Endodermal cell (in vitro differentiated cells): ENCODE measurements at regions not wholly inside any gene's neighbourhood (a gene's known extent, or its start where the extent isn't known, plus 50 kb on each side); places are given as distances from the start of the nearest gene placed in this dataset.

ENCODE experiments used
- DNase-seq: peaks from one replicate; pipeline ENCODE4 v3.0.0-alpha.2; 2017
- H3K27ac ChIP-seq: 2 replicates; pipeline ENCODE4 v1.5.1; 2013; ENCODE audit warnings: mild to moderate bottlenecking, low read depth, low read length, moderate library complexity
- H3K27me3 ChIP-seq: 2 replicates; pipeline ENCODE4 v1.6.1; 2013; ENCODE audit warnings: mild to moderate bottlenecking, low read length, moderate library complexity; ENCODE audit not compliant: insufficient read depth, control insufficient read depth, poor library complexity, severe bottlenecking
- H3K36me3 ChIP-seq: 2 replicates; pipeline ENCODE4 v1.7.0; 2013; ENCODE audit warnings: mild to moderate bottlenecking, low read length, moderate library complexity; ENCODE audit not compliant: control insufficient read depth, insufficient read depth
- H3K4me1 ChIP-seq: one replicate; pipeline ENCODE4 v1.7.0; 2013; ENCODE audit warnings: low read length; ENCODE audit not compliant: control insufficient read depth, insufficient read depth
- H3K4me3 ChIP-seq: 2 replicates; pipeline ENCODE4 v1.5.1; 2013; ENCODE audit warnings: mild to moderate bottlenecking, low read length, moderate library complexity
- H3K9ac ChIP-seq: 2 replicates; pipeline ENCODE4 v1.6.1; 2013; ENCODE audit warnings: mild to moderate bottlenecking, low read length, moderate library complexity; ENCODE audit not compliant: poor library complexity, severe bottlenecking; ENCODE audit errors: extremely low read depth
- H3K9me3 ChIP-seq: 2 replicates; pipeline ENCODE4 v1.6.1; 2013; ENCODE audit warnings: mild to moderate bottlenecking, low read length, moderate library complexity; ENCODE audit not compliant: control insufficient read depth
- H3K27ac Mint-ChIP-seq: 2 replicates; pipeline ENCODE4 v1.8.0; 2020; ENCODE audit warnings: mixed read lengths
- H3K27me3 Mint-ChIP-seq: 2 replicates; pipeline ENCODE4 v1.8.0; 2021; ENCODE audit warnings: mild to moderate bottlenecking, mixed read lengths; ENCODE audit not compliant: insufficient read depth
- H3K36me3 Mint-ChIP-seq: 2 replicates; pipeline ENCODE4 v1.8.0; 2020; ENCODE audit warnings: low read depth, mixed read lengths
- H3K4me1 Mint-ChIP-seq: 2 replicates; pipeline ENCODE4 v1.8.0; 2020; ENCODE audit warnings: mixed read lengths
- H3K4me3 Mint-ChIP-seq: 2 replicates; pipeline ENCODE4 v1.8.0; 2020; ENCODE audit warnings: mild to moderate bottlenecking, moderate library complexity, mixed read lengths
- H3K9me3 Mint-ChIP-seq: 2 replicates; pipeline ENCODE4 v1.8.0; 2020; ENCODE audit warnings: mild to moderate bottlenecking, mixed read lengths
- WGBS, 2 experiments: methylation state at CpG; one replicate each; pipeline versions ENCODE4 v1.1.5 to v1.1.7; 2013; ENCODE audit warnings: missing lambda C conversion rate in 2 of 2, mixed read lengths in 1 of 2; ENCODE audit not compliant: insufficient coverage in 1 of 2, insufficient read length in 1 of 2; 5-methylcytosine and 5-hydroxymethylcytosine counted together
- TF ChIP-seq, protein P1 (sequence below): fragments of 200-600 bp; sonication (generic); conservative IDR thresholded peaks from 2 replicates; pipeline ENCODE4 v1.5.0; 2021; ENCODE audit warnings: antibody characterized with exemption, mild to moderate bottlenecking

DNA sequence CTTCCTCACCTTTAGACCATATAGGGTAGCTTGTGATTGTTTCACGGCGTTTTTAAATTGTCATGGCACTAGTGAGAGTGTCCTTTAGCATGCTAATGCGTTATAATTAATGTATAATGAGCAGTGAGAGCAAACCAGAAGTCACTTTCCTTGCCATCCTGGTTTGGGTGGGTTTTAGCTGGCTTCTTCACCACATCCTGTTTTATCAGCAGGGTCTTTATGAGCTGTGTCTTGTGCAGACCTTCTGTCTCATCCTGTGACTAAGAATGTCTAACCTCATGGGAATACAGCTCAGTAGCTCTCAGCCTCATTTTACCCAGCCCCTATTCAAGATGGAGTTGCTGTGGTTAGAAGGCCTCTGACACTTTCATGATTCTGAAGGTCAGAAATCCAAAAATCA lies 370.9 kb upstream of the RBFOX1 start:
- H3K27me3 Mint-ChIP-seq: peaks cover 36% of the 10 kb centered on the region
- no peak overlapping the region for H3K4me3 ChIP-seq
- TF ChIP-seq, protein P1, sequence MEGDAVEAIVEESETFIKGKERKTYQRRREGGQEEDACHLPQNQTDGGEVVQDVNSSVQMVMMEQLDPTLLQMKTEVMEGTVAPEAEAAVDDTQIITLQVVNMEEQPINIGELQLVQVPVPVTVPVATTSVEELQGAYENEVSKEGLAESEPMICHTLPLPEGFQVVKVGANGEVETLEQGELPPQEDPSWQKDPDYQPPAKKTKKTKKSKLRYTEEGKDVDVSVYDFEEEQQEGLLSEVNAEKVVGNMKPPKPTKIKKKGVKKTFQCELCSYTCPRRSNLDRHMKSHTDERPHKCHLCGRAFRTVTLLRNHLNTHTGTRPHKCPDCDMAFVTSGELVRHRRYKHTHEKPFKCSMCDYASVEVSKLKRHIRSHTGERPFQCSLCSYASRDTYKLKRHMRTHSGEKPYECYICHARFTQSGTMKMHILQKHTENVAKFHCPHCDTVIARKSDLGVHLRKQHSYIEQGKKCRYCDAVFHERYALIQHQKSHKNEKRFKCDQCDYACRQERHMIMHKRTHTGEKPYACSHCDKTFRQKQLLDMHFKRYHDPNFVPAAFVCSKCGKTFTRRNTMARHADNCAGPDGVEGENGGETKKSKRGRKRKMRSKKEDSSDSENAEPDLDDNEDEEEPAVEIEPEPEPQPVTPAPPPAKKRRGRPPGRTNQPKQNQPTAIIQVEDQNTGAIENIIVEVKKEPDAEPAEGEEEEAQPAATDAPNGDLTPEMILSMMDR: no peak
- no peak overlapping the region for H3K27ac ChIP-seq
- no peak overlapping the region for H3K27ac Mint-ChIP-seq
- no peak overlapping the region for H3K4me3 Mint-ChIP-seq
- no peaks in the 10 kb centered on the region for H3K36me3 Mint-ChIP-seq
- no peaks in the 10 kb centered on the region for H3K36me3 ChIP-seq
- WGBS, 2 experiments: 91% methylated on average over 3 of the region's 3 CpGs; no CpG with 5 or more reads in 1 of the 2 experiments
- no peaks in the 10 kb centered on the region for H3K4me1 ChIP-seq
- peaks cover 22% of the 10 kb centered on the region for H3K27me3 ChIP-seq
- no peak overlapping the region for H3K9ac ChIP-seq
- no peak for DNase-seq
- peaks cover 6% of the 10 kb centered on the region for H3K4me1 Mint-ChIP-seq
- no peaks in the 10 kb centered on the region for H3K9me3 Mint-ChIP-seq
- H3K9me3 ChIP-seq: no peaks in the 10 kb centered on the region

DNA sequence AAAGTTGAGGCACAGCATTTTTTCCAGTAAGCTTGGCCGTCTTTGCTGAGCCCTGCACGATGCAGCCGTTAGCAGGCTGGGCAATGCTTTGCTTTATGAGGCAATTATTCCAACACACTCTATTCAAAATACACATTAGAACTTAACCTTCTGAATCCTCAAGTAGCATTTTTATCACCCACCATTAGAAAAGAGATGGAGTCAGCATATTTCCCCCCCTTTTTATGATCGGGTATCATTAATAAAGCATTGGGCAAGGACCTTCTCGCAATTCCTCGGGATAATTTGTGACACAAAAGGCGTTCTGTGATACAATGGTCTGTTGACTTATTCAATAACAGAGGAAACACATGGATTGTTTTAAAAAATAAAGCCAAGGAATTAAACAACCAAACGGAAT lies 374.5 kb upstream of the RBFOX1 start:
- Histone ChIP-seq H3K4me3 (no peak overlapping the region), H3K4me1 (no peaks in the 10 kb centered on the region), H3K36me3 (no peaks in the 10 kb centered on the region), H3K27me3 (peaks cover 9% of the 10 kb centered on the region), H3K9me3 (no peaks in the 10 kb centered on the region), H3K9ac (no peak overlapping the region), H3K27ac (no peak overlapping the region)
- TF ChIP-seq, protein P1: no peak
- no peaks in the 10 kb centered on the region for H3K36me3 Mint-ChIP-seq
- no peaks in the 10 kb centered on the region for H3K4me1 Mint-ChIP-seq
- no peak overlapping the region for H3K27ac Mint-ChIP-seq
- peaks cover 22% of the 10 kb centered on the region for H3K27me3 Mint-ChIP-seq
- DNase-seq: no peak
- H3K4me3 Mint-ChIP-seq: no peak overlapping the region
- H3K9me3 Mint-ChIP-seq: no peaks in the 10 kb centered on the region
- WGBS, 2 experiments: 92 to 93% methylated on average over 7 to 8 of the region's 8 CpGs

DNA sequence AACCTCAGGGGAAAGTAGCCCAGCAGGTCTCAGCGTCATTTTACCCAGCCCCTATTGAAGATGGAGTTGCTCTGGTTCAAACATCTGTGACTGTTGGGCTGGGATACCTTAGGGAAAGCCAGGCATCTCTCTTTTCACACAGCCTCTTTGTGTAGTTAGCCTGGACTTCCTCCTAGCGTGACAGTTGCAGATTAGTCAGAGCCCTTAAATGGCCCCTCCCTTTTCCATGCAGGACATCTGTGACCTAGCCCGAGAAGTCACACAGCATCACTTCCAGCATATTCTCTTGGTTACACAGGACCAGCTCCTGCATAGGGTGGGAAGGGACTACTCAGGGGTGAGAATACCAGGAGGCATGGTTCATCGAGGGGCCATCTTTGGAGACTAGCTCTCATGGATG lies 375.0 kb upstream of the RBFOX1 start:
- DNase-seq: no peak
- Histone ChIP-seq H3K36me3 (no peaks in the 10 kb centered on the region), H3K9me3 (no peaks in the 10 kb centered on the region), H3K27ac (peak overlapping the region; percentile 28), H3K9ac (no peak overlapping the region), H3K4me3 (no peak overlapping the region), H3K4me1 (no peaks in the 10 kb centered on the region), H3K27me3 (peaks cover 9% of the 10 kb centered on the region)
- Mint-ChIP-seq H3K9me3 (no peaks in the 10 kb centered on the region), H3K36me3 (no peaks in the 10 kb centered on the region), H3K27me3 (peaks cover 18% of the 10 kb centered on the region), H3K27ac (no peak overlapping the region), H3K4me3 (no peak overlapping the region), H3K4me1 (no peaks in the 10 kb centered on the region)
- 83 to 90% methylated on average over 2 to 4 of the region's 4 CpGs for WGBS, 2 experiments
- TF ChIP-seq, protein P1: no peak
